NCI-H1092 (cell line): ENCODE measurements at regions not wholly inside any gene's neighbourhood (a gene's known extent, or its start where the extent isn't known, plus 50 kb on each side); places are given as distances from the start of the nearest gene placed in this dataset.

Experiments
- DNase-seq: peaks from one replicate; lab custom pipeline; 2025; lab: John Stamatoyannopoulos, UW

- no peak for DNase-seq
Observed at GRCh38 chr15:61480295-61480694, 251.2 kb upstream of the RORA start.

GRCh38 chr15:61479613-61480012 lies 250.5 kb upstream of the RORA start:
- DNase-seq: no peak

GRCh38 chr15:61476741-61477140 lies 247.6 kb upstream of the RORA start:
- no peak for DNase-seq

GRCh38 chr15:61474796-61475195 lies 245.7 kb upstream of the RORA start:
- no peak for DNase-seq

GRCh38 chr15:61467823-61468222 lies 238.7 kb upstream of the RORA start:
- no peak for DNase-seq

- DNase-seq: no peak
Observed at GRCh38 chr15:61459785-61460707, 230.9 kb upstream of the RORA start.

- DNase-seq: no peak
Observed at GRCh38 chr15:61457050-61457733, 228.1 kb upstream of the RORA start.

GRCh38 chr15:61449186-61449702 lies 220.1 kb upstream of the RORA start:
- no peak for DNase-seq

- no peak for DNase-seq
Observed at GRCh38 chr15:61447981-61448380, 218.9 kb upstream of the RORA start.

GRCh38 chr15:61444585-61444984 lies 215.5 kb upstream of the RORA start:
- no peak for DNase-seq

GRCh38 chr15:61442821-61443220 lies 213.7 kb upstream of the RORA start:
- no peak for DNase-seq

- no peak for DNase-seq
Observed at GRCh38 chr15:61441891-61442290, 212.8 kb upstream of the RORA start.

GRCh38 chr15:61426466-61426865 lies 197.4 kb upstream of the RORA start:
- no peak for DNase-seq

- DNase-seq: no peak
Observed at GRCh38 chr15:61425934-61426333, 196.8 kb upstream of the RORA start.

- DNase-seq: no peak
Observed at GRCh38 chr15:61422773-61423172, 193.7 kb upstream of the RORA start.

GRCh38 chr15:61421938-61422337 lies 192.8 kb upstream of the RORA start:
- no peak for DNase-seq

- no peak for DNase-seq
Observed at GRCh38 chr15:61421470-61421869, 192.4 kb upstream of the RORA start.

GRCh38 chr15:61420546-61420945 lies 191.4 kb upstream of the RORA start:
- no peak for DNase-seq

GRCh38 chr15:61415617-61416120 lies 186.6 kb upstream of the RORA start:
- no peak for DNase-seq

GRCh38 chr15:61411902-61412510 lies 182.9 kb upstream of the RORA start:
- no peak for DNase-seq

GRCh38 chr15:61410662-61411061 lies 181.6 kb upstream of the RORA start:
- no peak for DNase-seq

- DNase-seq: no peak
Observed at GRCh38 chr15:61404567-61404966, 175.5 kb upstream of the RORA start.
